Suprapubic skin (tissue), 4 donors: ENCODE measurements at regions not wholly inside any gene's neighbourhood (a gene's known extent, or its start where the extent isn't known, plus 50 kb on each side); places are given as distances from the start of the nearest gene placed in this dataset.
"Not testable (repeated sequence)": the region's sequence is repeated elsewhere in the genome, so short reads cannot be mapped to it uniquely, and the experiment has no call there.

Experiments used
- DNase-seq, 2 donors: peaks; one replicate each; pipeline ENCODE4 v3.0.0-alpha.2; 2019; ENCODE audit warnings: low spot score in 2 of 2
- H3K27ac ChIP-seq: fragments of 200-600 bp; sonication (generic); one replicate; pipeline ENCODE4 v1.5.1; 2019
- H3K27me3 ChIP-seq: fragments of 200-600 bp; sonication (generic); one replicate; pipeline ENCODE4 v1.5.1; 2019
- H3K36me3 ChIP-seq: fragments of 200-600 bp; sonication (generic); one replicate; pipeline ENCODE4 v1.5.1; 2019
- H3K4me1 ChIP-seq: fragments of 200-600 bp; sonication (generic); one replicate; pipeline ENCODE4 v1.5.1; 2019
- H3K4me3 ChIP-seq: fragments of 200-600 bp; sonication (generic); one replicate; pipeline ENCODE4 v1.5.1; 2019; ENCODE audit warnings: mild to moderate bottlenecking
- H3K9me3 ChIP-seq: fragments of 200-600 bp; sonication (generic); one replicate; pipeline ENCODE4 v1.5.1; 2019
- CTCF ChIP-seq, 2 donors: fragments of 200-600 bp in 1 of 2; fragments of 450-650 bp in 1 of 2; sonication (generic) in 1 of 2; IDR thresholded peaks; one replicate each; pipeline ENCODE4 v1.5.1; 2016 to 2019; ENCODE audit warnings: antibody characterized with exemption in 2 of 2, mild to moderate bottlenecking in 1 of 2, moderate library complexity in 1 of 2
- EP300 ChIP-seq: sonication (generic); formaldehyde crosslinking; IDR thresholded peaks from one replicate; pipeline ENCODE4 v1.6.1; 2017; ENCODE audit warnings: antibody characterized with exemption
- POLR2A ChIP-seq, 2 donors: fragments of 450-650 bp; IDR thresholded peaks; one replicate each; pipeline ENCODE4 v1.6.1; 2017; ENCODE audit warnings: antibody characterized with exemption in 2 of 2, mild to moderate bottlenecking in 2 of 2, moderate library complexity in 2 of 2
- POLR2AphosphoS5 ChIP-seq, 3 donors: sonication (generic); formaldehyde crosslinking; IDR thresholded peaks; one replicate each; pipeline ENCODE4 v1.6.1; 2017; ENCODE audit warnings: antibody characterized with exemption in 3 of 3
- WGBS: methylation state at CpG from one replicate; pipeline ENCODE4 v1.1.5; 2018; 5-methylcytosine and 5-hydroxymethylcytosine counted together

- Histone ChIP-seq H3K4me1 (peaks cover 35% of the 10 kb centered on the region), H3K27ac (peak overlapping the region; percentile 90), H3K9me3 (no peaks in the 10 kb centered on the region), H3K36me3 (peaks cover 23% of the 10 kb centered on the region), H3K4me3 (peak overlapping the region; percentile 88), H3K27me3 (no peaks in the 10 kb centered on the region)
- 0% methylated on average over 12 of the region's 28 CpGs for WGBS
- peak in 1 of 2 donors; percentile 66 for DNase-seq
- TF ChIP-seq CTCF (IDR thresholded peaks at IDR 0.05), result no peak
- TF ChIP-seq POLR2A (IDR thresholded peaks at IDR 0.05), result no peak
- no peak for TF ChIP-seq EP300
- no peak for TF ChIP-seq POLR2AphosphoS5 (IDR thresholded peaks at IDR 0.05)
Observed at GRCh38 chr7:149624006-149624405, 126.4 kb upstream of the ZNF746 start.

DNA sequence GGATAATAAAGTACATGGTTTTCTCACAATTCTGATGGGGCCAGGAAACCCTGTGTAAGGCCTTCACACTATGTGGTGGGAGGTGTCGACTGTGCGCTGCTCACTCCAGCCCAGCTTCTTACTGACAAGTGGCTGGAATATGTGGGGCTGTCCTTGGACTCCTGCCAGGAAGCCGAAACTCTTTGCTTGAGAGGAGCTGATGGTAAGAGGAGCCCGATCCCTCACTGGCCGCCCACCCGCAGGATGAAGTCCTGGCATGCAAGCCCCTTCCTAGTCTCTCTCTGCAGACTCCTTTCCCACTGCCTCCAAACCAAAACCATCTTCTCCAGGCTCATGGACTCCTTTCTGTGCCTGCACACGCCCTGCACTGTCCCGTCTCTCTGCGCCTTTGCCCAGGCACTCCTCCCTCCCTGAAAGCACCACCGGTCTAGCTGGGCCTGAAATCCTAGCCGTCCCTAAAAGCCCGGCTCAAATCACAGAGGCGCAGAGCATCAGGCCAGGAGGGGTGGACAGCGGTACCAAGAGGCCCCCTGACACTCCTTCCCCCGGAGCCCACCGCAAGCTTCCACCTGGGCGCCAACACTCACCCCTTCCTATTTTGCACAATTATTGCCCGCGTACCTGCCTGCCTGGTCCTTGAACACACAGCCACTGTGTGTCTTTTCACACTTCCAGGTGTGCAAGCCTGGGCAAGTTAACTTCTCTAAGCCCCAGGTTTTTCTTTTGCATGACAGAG, 125.8 kb upstream of the ZNF746 start:
- Histone ChIP-seq H3K36me3 (peaks cover 29% of the 10 kb centered on the region), H3K27ac (peak overlapping the region; percentile 90), H3K4me3 (peak overlapping the region; percentile 88), H3K4me1 (peaks cover 35% of the 10 kb centered on the region)
- 15% methylated on average over 9 of the region's 19 CpGs for WGBS
- not testable (repeated sequence) for H3K9me3 ChIP-seq, H3K27me3 ChIP-seq
- peak in 1 of 2 donors; percentile 83 for DNase-seq

DNA sequence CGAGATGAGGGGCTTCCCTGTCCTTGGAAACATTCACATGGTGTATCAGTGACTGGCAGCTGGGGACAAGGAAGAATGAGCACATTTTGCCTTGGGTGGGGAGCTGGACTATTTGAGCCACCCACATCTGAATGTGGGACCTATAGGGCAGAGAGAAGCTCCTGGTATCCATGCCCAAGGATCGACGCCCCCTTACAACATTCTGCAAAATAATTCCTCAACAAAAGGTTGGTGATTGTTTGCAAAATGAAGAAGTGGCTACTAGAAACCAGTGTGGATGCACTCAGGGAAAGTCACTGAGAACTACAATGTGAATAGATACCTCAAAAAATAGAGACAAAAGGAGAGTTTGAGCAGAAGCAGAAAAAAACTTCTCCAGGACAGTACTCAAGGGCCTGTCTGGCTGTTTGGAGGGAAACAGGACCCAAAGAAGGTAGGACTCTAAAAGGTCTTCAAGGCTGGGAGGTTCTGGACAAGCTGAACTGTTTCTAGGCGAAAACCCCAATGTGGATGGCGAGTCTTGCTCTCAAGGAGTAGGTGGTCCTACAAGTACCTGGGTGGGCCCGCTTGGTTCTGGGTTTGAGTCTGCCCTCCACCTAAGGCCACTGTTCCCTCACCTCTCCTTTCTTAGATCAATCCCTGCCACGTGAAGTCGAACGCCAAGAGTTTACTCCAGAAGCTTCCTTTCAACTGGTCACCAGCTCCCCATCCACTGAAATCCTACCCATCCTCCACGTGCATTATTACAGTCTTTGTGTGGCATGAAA, 125.0 kb upstream of the ZNF746 start:
- H3K9me3 ChIP-seq, result no peaks in the 10 kb centered on the region
- no peaks in the 10 kb centered on the region for H3K27me3 ChIP-seq
- H3K27ac ChIP-seq, result no peak overlapping the region
- peaks cover 37% of the 10 kb centered on the region for H3K36me3 ChIP-seq
- peak overlapping the region; percentile 88 for H3K4me3 ChIP-seq
- H3K4me1 ChIP-seq, result peaks cover 35% of the 10 kb centered on the region
- 73% methylated on average over 10 of the region's 10 CpGs for WGBS
- TF ChIP-seq POLR2AphosphoS5 (IDR thresholded peaks at IDR 0.05) (no peak), EP300 (no peak), CTCF (IDR thresholded peaks at IDR 0.05) (no peak), POLR2A (IDR thresholded peaks at IDR 0.05) (no peak)
- no peak for DNase-seq

- no peaks in the 10 kb centered on the region for H3K27me3 ChIP-seq
- TF ChIP-seq POLR2AphosphoS5 (IDR thresholded peaks at IDR 0.05) (no peak), POLR2A (IDR thresholded peaks at IDR 0.05) (no peak), CTCF (IDR thresholded peaks at IDR 0.05) (no peak), EP300 (no peak)
- H3K36me3 ChIP-seq, result peaks cover 45% of the 10 kb centered on the region
- no peak overlapping the region for H3K27ac ChIP-seq
- H3K4me3 ChIP-seq, result no peak overlapping the region
- WGBS, result 74% methylated on average over 7 of the region's 7 CpGs
- H3K9me3 ChIP-seq, result no peaks in the 10 kb centered on the region
- no peak for DNase-seq
- H3K4me1 ChIP-seq, result peaks cover 37% of the 10 kb centered on the region
Observed at GRCh38 chr7:149621776-149622175, 124.2 kb upstream of the ZNF746 start.

DNA sequence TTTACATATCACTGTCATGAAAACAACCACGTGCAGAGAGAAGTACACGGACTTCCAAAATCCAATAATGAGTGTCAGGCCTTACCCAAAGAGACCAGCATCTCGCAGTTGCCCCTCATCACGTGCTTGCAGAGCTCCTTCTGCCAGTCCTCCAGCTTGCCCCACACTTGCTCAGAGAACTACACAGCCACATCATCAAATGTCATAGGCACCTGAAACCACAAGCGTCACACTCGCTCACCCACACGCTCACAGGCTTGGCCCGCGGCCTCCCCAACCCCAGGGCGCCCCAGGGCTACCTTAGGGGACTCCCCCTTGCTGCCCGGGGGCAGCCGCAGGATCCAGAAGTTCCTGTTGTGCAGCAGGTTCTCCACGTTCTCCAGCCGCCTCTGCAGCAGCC, 123.4 kb upstream of the ZNF746 start:
- Histone ChIP-seq H3K9me3 (no peaks in the 10 kb centered on the region), H3K27me3 (no peaks in the 10 kb centered on the region), H3K36me3 (peaks cover 53% of the 10 kb centered on the region), H3K27ac (no peak overlapping the region), H3K4me1 (peaks cover 39% of the 10 kb centered on the region), H3K4me3 (no peak overlapping the region)
- peak in 1 of 2 donors; percentile 56 for DNase-seq
- WGBS, result 75% methylated on average over 14 of the region's 14 CpGs
- TF ChIP-seq EP300 (no peak), CTCF (IDR thresholded peaks at IDR 0.05) (no peak), POLR2A (IDR thresholded peaks at IDR 0.05) (no peak), POLR2AphosphoS5 (IDR thresholded peaks at IDR 0.05) (no peak)
